ENCODE measurements at regions not wholly inside any gene's neighbourhood (a gene's known extent, or its start where the extent isn't known, plus 50 kb on each side); places are given as distances from the start of the nearest gene placed in this dataset.

- no peak overlapping the region for H3K27ac ChIP-seq (ENCODE audit: low read depth, low read length)
- H3K9ac ChIP-seq (ENCODE audit: low read depth, low read length): no peak overlapping the region
- no peaks in the 10 kb centered on the region for H3K27me3 ChIP-seq (ENCODE audit: insufficient read depth, low read length)
- no peaks in the 10 kb centered on the region for H3K9me3 ChIP-seq (ENCODE audit: insufficient read depth, low read depth, low read length)
- WGBS: 79% methylated on average over 15 of the region's 16 CpGs
- peak overlapping the region; percentile 10 for H3K4me3 ChIP-seq (ENCODE audit: low read length)
- no peaks in the 10 kb centered on the region for H3K4me1 ChIP-seq (ENCODE audit: insufficient read depth, low read length)
- H3K36me3 ChIP-seq (ENCODE audit: insufficient read depth, low read length): no peaks in the 10 kb centered on the region
Observed at GRCh38 chr7:67392596-67393438, 396.2 kb downstream of the TYW1 start.

- 82% methylated on average over 1 of the region's 1 CpG for WGBS
- H3K4me1 ChIP-seq (ENCODE audit: insufficient read depth, low read length): no peaks in the 10 kb centered on the region
- no peak overlapping the region for H3K9ac ChIP-seq (ENCODE audit: low read depth, low read length)
- no peak overlapping the region for H3K4me3 ChIP-seq (ENCODE audit: low read length)
- H3K36me3 ChIP-seq (ENCODE audit: insufficient read depth, low read length): no peaks in the 10 kb centered on the region
- no peaks in the 10 kb centered on the region for H3K27me3 ChIP-seq (ENCODE audit: insufficient read depth, low read length)
- no peaks in the 10 kb centered on the region for H3K9me3 ChIP-seq (ENCODE audit: insufficient read depth, low read depth, low read length)
- no peak overlapping the region for H3K27ac ChIP-seq (ENCODE audit: low read depth, low read length)
Observed at GRCh38 chr7:67393903-67394302, 397.3 kb downstream of the TYW1 start.

DNA sequence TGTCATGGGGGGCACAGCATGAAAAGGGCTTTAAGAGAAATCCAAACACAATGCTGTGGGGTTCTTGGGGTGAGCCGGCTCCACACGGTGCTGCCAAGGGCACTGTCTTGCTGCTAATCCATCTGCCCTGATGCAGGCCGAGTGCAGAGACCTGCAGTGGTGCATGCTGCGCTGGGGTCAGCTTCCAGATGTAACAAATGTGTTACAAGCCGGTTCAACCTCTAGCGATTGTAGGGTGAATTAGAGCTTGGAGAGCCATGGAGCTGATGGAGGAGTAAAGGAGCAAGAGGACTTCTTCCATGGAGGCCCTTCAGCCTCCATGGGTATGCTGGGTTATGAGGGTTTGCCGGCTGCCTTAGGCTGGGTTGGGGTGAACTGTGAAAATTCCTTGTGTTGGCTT is 402.3 kb downstream of the TYW1 start:
- WGBS: 92% methylated on average over 7 of the region's 7 CpGs
- H3K4me1 ChIP-seq (ENCODE audit: insufficient read depth, low read length): no peaks in the 10 kb centered on the region
- H3K27ac ChIP-seq (ENCODE audit: low read depth, low read length): no peak overlapping the region
- H3K27me3 ChIP-seq (ENCODE audit: insufficient read depth, low read length): no peaks in the 10 kb centered on the region
- H3K9ac ChIP-seq (ENCODE audit: low read depth, low read length): no peak overlapping the region
- H3K4me3 ChIP-seq (ENCODE audit: low read length): no peak overlapping the region
- no peaks in the 10 kb centered on the region for H3K36me3 ChIP-seq (ENCODE audit: insufficient read depth, low read length)
- H3K9me3 ChIP-seq (ENCODE audit: insufficient read depth, low read depth, low read length): peaks cover 8% of the 10 kb centered on the region

GRCh38 chr7:67401492-67401891 is 404.9 kb downstream of the TYW1 start:
- H3K9ac ChIP-seq (ENCODE audit: low read depth, low read length): no peak overlapping the region
- 98% methylated on average over 3 of the region's 3 CpGs for WGBS
- H3K36me3 ChIP-seq (ENCODE audit: insufficient read depth, low read length): no peaks in the 10 kb centered on the region
- H3K27me3 ChIP-seq (ENCODE audit: insufficient read depth, low read length): no peaks in the 10 kb centered on the region
- no peak overlapping the region for H3K4me3 ChIP-seq (ENCODE audit: low read length)
- no peaks in the 10 kb centered on the region for H3K4me1 ChIP-seq (ENCODE audit: insufficient read depth, low read length)
- no peak overlapping the region for H3K27ac ChIP-seq (ENCODE audit: low read depth, low read length)
- peaks cover 8% of the 10 kb centered on the region for H3K9me3 ChIP-seq (ENCODE audit: insufficient read depth, low read depth, low read length)

DNA sequence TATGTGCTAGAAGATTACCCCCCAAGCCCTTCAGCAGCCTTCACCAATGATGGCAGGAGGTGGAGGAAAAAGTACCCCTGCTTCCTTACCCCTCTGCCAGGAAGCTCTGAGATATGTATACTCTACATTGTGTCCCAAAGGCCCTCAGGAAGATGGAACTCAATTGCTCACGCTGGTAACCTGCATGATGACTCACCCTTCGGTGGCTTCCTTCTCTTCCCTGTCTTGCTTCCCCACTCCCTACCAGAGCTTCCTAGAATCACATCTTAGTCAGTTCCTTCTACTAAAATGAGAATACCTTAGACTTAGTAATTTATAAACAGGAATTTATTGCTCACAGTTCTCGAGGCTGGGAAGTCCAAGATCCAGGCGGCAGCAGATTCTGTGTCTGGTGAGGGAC is 405.6 kb downstream of the TYW1 start:
- no peak overlapping the region for H3K27ac ChIP-seq (ENCODE audit: low read depth, low read length)
- peaks cover 8% of the 10 kb centered on the region for H3K9me3 ChIP-seq (ENCODE audit: insufficient read depth, low read depth, low read length)
- H3K27me3 ChIP-seq (ENCODE audit: insufficient read depth, low read length): no peaks in the 10 kb centered on the region
- no peaks in the 10 kb centered on the region for H3K36me3 ChIP-seq (ENCODE audit: insufficient read depth, low read length)
- WGBS: 92% methylated on average over 4 of the region's 4 CpGs
- H3K9ac ChIP-seq (ENCODE audit: low read depth, low read length): no peak overlapping the region
- no peak overlapping the region for H3K4me3 ChIP-seq (ENCODE audit: low read length)
- no peaks in the 10 kb centered on the region for H3K4me1 ChIP-seq (ENCODE audit: insufficient read depth, low read length)

DNA sequence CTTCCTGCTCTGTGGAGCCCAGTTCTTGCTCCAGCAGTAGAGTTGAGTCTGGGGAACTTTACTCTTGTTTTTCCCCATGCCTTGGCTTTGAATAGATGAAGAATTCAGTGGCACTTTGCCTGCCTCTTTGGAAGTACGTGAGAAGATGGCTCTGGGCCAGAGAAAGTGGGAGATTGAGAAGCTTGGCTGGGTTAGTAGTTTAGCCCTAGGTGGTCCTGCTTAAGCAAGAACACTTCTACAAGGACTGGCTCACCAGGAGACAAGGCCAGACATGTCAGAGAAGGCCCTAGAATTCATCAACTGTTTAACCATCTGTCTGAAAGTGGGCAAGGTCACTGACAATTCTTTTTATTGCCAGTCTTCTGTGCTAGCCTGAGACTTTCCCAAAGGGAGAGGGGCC is 410.3 kb downstream of the TYW1 start:
- 78% methylated on average over 1 of the region's 1 CpG for WGBS
- H3K4me1 ChIP-seq (ENCODE audit: insufficient read depth, low read length): no peaks in the 10 kb centered on the region

GRCh38 chr7:67407392-67408071 is 410.9 kb downstream of the TYW1 start:
- Histone ChIP-seq H3K4me1 (ENCODE audit: insufficient read depth, low read length) (no peaks in the 10 kb centered on the region), H3K9ac (ENCODE audit: low read depth, low read length) (no peak overlapping the region), H3K27me3 (ENCODE audit: insufficient read depth, low read length) (no peaks in the 10 kb centered on the region), H3K27ac (ENCODE audit: low read depth, low read length) (no peak overlapping the region), H3K36me3 (ENCODE audit: insufficient read depth, low read length) (no peaks in the 10 kb centered on the region), H3K4me3 (ENCODE audit: low read length) (no peak overlapping the region), H3K9me3 (ENCODE audit: insufficient read depth, low read depth, low read length) (peaks cover 5% of the 10 kb centered on the region)
- 93% methylated on average over 9 of the region's 9 CpGs for WGBS

More for the DNA sequence above, 410.3 kb downstream of the TYW1 start:
- H3K9ac ChIP-seq (ENCODE audit: low read depth, low read length): no peak overlapping the region
- H3K27me3 ChIP-seq (ENCODE audit: insufficient read depth, low read length): no peaks in the 10 kb centered on the region
- H3K4me3 ChIP-seq (ENCODE audit: low read length): no peak overlapping the region
- H3K27ac ChIP-seq (ENCODE audit: low read depth, low read length): no peak overlapping the region
- peaks cover 10% of the 10 kb centered on the region for H3K9me3 ChIP-seq (ENCODE audit: insufficient read depth, low read depth, low read length)
- no peaks in the 10 kb centered on the region for H3K36me3 ChIP-seq (ENCODE audit: insufficient read depth, low read length)

DNA sequence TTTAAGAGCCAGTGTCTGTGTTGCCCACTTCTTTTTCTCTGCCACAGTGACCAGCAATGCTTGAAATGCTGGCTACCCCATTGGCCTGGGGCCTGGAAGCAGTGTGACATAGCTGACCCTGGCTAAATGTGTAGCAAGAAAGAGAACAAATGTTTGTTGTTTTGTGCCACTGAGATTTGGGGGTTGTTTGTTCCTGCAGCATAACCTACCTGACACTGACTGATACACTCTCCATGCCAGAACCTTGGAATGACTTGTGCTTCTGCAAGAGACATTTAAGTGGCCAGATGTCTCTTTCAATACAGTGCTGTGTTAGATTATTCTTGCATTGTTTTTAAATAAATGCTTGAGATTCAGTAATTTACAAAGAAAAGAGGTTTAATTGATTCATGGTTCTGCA is 411.5 kb downstream of the TYW1 start:
- Histone ChIP-seq H3K9me3 (ENCODE audit: insufficient read depth, low read depth, low read length) (0 out of 2 replicates have a peak, but pooled peaks cover 3% of the 10 kb centered on the region), H3K9ac (ENCODE audit: low read depth, low read length) (no peak overlapping the region), H3K4me1 (ENCODE audit: insufficient read depth, low read length) (no peaks in the 10 kb centered on the region), H3K4me3 (ENCODE audit: low read length) (no peak overlapping the region), H3K27me3 (ENCODE audit: insufficient read depth, low read length) (no peaks in the 10 kb centered on the region), H3K27ac (ENCODE audit: low read depth, low read length) (no peak overlapping the region), H3K36me3 (ENCODE audit: insufficient read depth, low read length) (no peaks in the 10 kb centered on the region)

DNA sequence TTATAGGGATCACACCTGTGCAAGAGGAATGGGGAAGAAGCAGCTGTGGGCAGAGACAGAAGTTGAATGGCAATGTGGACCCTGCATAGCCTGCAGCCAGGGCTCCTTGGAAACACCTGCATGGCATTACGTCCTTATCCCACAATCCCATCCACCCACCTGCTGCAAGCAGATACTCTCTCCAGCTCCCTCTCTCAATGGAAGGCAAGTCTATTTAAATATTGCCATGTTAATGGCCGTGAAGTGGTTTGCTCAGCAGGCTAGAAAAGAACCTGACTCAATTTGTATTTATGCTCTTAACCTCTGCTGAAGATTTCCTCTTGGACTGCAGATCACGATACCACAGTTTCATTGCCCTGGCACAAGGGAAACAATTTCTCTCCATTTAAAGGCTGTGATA is 417.0 kb downstream of the TYW1 start:
- Histone ChIP-seq H3K4me1 (ENCODE audit: insufficient read depth, low read length) (peaks cover 6% of the 10 kb centered on the region; the same call in 1 of the 2 replicates), H3K27ac (ENCODE audit: low read depth, low read length) (no peak overlapping the region), H3K27me3 (ENCODE audit: insufficient read depth, low read length) (no peaks in the 10 kb centered on the region), H3K36me3 (ENCODE audit: insufficient read depth, low read length) (no peaks in the 10 kb centered on the region), H3K4me3 (ENCODE audit: low read length) (no peak overlapping the region), H3K9me3 (ENCODE audit: insufficient read depth, low read depth, low read length) (peaks cover 9% of the 10 kb centered on the region; the same call in 1 of the 2 replicates), H3K9ac (ENCODE audit: low read depth, low read length) (no peak overlapping the region)
- 55% methylated on average over 3 of the region's 3 CpGs for WGBS

- Histone ChIP-seq H3K36me3 (ENCODE audit: insufficient read depth, low read length) (no peaks in the 10 kb centered on the region), H3K27me3 (ENCODE audit: insufficient read depth, low read length) (no peaks in the 10 kb centered on the region), H3K9ac (ENCODE audit: low read depth, low read length) (no peak overlapping the region), H3K27ac (ENCODE audit: low read depth, low read length) (no peak overlapping the region), H3K9me3 (ENCODE audit: insufficient read depth, low read depth, low read length) (peaks cover 9% of the 10 kb centered on the region; the same call in 1 of the 2 replicates), H3K4me1 (ENCODE audit: insufficient read depth, low read length) (peaks cover 6% of the 10 kb centered on the region; the same call in 1 of the 2 replicates), H3K4me3 (ENCODE audit: low read length) (no peak overlapping the region)
- WGBS: 97% methylated on average over 6 of the region's 6 CpGs
Observed at GRCh38 chr7:67414858-67415257, 418.2 kb downstream of the TYW1 start.

DNA sequence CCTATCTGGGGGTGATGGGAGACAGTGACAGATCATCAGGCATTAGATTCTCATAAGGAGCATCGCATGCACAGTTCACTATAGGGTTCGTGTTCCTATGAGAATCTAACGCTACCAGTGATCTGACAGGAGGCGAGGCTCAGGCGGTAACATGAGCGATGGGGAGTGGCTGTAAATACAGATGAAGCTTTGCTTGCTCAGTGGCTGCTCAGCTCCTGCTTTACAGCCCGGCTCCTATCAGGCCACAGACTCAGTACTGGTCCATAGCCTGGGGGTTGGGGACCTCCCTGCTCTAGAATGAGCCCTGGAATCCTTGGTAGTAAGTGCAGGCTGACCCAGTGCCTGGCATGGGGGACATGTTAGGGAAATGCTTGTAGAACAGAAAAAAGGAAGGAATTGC is 426.0 kb downstream of the TYW1 start:
- H3K4me3 ChIP-seq (ENCODE audit: low read length): no peak overlapping the region
- WGBS: 93% methylated on average over 7 of the region's 7 CpGs
- H3K27ac ChIP-seq (ENCODE audit: low read depth, low read length): no peak overlapping the region
- no peaks in the 10 kb centered on the region for H3K4me1 ChIP-seq (ENCODE audit: insufficient read depth, low read length)
- H3K27me3 ChIP-seq (ENCODE audit: insufficient read depth, low read length): no peaks in the 10 kb centered on the region
- no peak overlapping the region for H3K9ac ChIP-seq (ENCODE audit: low read depth, low read length)
- no peaks in the 10 kb centered on the region for H3K36me3 ChIP-seq (ENCODE audit: insufficient read depth, low read length)
- H3K9me3 ChIP-seq (ENCODE audit: insufficient read depth, low read depth, low read length): no peaks in the 10 kb centered on the region
